ENCODE measurements at regions not wholly inside any gene's neighbourhood (a gene's known extent, or its start where the extent isn't known, plus 50 kb on each side); places are given as distances from the start of the nearest gene placed in this dataset.
A peak's percentile ranks its signal among the peaks of the same experiment; 100 is the strongest.
"Not testable (repeated sequence)": the region's sequence is repeated elsewhere in the genome, so short reads cannot be mapped to it uniquely, and the experiment has no call there.

GRCh38 chr9:104374711-104375110 lies 129.4 kb upstream of the OR13F1 start:
- H3K27me3 ChIP-seq (replicated peaks; ENCODE audit: insufficient read depth), result no peaks in the 10 kb centered on the region
- no peak overlapping the region for H3K27ac ChIP-seq
- in situ Hi-C loops (cut with MboI), result no loop called here
- no peaks in the 10 kb centered on the region for H3K4me1 ChIP-seq (ENCODE audit: insufficient read depth)
- H4K20me1 ChIP-seq (ENCODE audit: insufficient read depth), result no peaks in the 10 kb centered on the region
- no peaks in the 10 kb centered on the region for H3K9me2 ChIP-seq (ENCODE audit: insufficient read depth)
- no peak overlapping the region for H3K4me2 ChIP-seq (ENCODE audit: unreplicated experiment)
- 16 to 19% methylated on average over 3 of the region's 3 CpGs for whole genome bisulfite sequencing, 2 experiments (ENCODE audit: low coverage in 1 of 2, low lambda C conversion rate in 2 of 2, missing lambda C conversion rate in 2 of 2)
- DNase-seq, result no peak
- H3K79me2 ChIP-seq (ENCODE audit: insufficient read depth), result no peaks in the 10 kb centered on the region
- no peaks in the 10 kb centered on the region for H3F3A ChIP-seq (ENCODE audit: insufficient read depth)
- TF ChIP-seq EZH2 (IDR thresholded peaks at IDR 0.05; ENCODE audit: insufficient read depth, poor library complexity, severe bottlenecking) (no peak), EZH2phosphoT487 (IDR thresholded peaks at IDR 0.05; ENCODE audit: insufficient read depth, low read depth) (no peak)
- H2AFZ ChIP-seq, result no peak overlapping the region
- no peak overlapping the region for H3K9ac ChIP-seq
- H3K36me3 ChIP-seq (ENCODE audit: low read depth), result no peaks in the 10 kb centered on the region
- no peak overlapping the region for H3K4me3 ChIP-seq
- no peaks in the 10 kb centered on the region for H3K9me3 ChIP-seq (ENCODE audit: low read depth)

GRCh38 chr9:104386013-104386412 lies 118.0 kb upstream of the OR13F1 start:
- H3K27me3 ChIP-seq (replicated peaks; ENCODE audit: insufficient read depth), result no peaks in the 10 kb centered on the region
- no peak overlapping the region for H3K4me3 ChIP-seq
- H2AFZ ChIP-seq, result no peak overlapping the region
- H3K27ac ChIP-seq, result no peak overlapping the region
- in situ Hi-C loops (cut with MboI), result no loop called here
- H3K9me3 ChIP-seq (ENCODE audit: low read depth), result no peaks in the 10 kb centered on the region
- no peak overlapping the region for H3K9ac ChIP-seq
- no peak for DNase-seq
- no peak for TF ChIP-seq EZH2phosphoT487 (IDR thresholded peaks at IDR 0.05; ENCODE audit: insufficient read depth, low read depth)
- no peak for TF ChIP-seq EZH2 (IDR thresholded peaks at IDR 0.05; ENCODE audit: insufficient read depth, poor library complexity, severe bottlenecking)
- no peaks in the 10 kb centered on the region for H3K36me3 ChIP-seq (ENCODE audit: low read depth)
- H4K20me1 ChIP-seq (ENCODE audit: insufficient read depth), result no peaks in the 10 kb centered on the region
- H3K4me1 ChIP-seq (ENCODE audit: insufficient read depth), result no peaks in the 10 kb centered on the region
- no peak overlapping the region for H3K4me2 ChIP-seq (ENCODE audit: unreplicated experiment)
- WGBS, 2 experiments (ENCODE audit: low coverage in 1 of 2, low lambda C conversion rate in 2 of 2, missing lambda C conversion rate in 2 of 2), result 6 to 20% methylated on average over 2 of the region's 2 CpGs
- no peaks in the 10 kb centered on the region for H3K79me2 ChIP-seq (ENCODE audit: insufficient read depth)
- no peaks in the 10 kb centered on the region for H3F3A ChIP-seq (ENCODE audit: insufficient read depth)
- H3K9me2 ChIP-seq (ENCODE audit: insufficient read depth), result no peaks in the 10 kb centered on the region

DNA sequence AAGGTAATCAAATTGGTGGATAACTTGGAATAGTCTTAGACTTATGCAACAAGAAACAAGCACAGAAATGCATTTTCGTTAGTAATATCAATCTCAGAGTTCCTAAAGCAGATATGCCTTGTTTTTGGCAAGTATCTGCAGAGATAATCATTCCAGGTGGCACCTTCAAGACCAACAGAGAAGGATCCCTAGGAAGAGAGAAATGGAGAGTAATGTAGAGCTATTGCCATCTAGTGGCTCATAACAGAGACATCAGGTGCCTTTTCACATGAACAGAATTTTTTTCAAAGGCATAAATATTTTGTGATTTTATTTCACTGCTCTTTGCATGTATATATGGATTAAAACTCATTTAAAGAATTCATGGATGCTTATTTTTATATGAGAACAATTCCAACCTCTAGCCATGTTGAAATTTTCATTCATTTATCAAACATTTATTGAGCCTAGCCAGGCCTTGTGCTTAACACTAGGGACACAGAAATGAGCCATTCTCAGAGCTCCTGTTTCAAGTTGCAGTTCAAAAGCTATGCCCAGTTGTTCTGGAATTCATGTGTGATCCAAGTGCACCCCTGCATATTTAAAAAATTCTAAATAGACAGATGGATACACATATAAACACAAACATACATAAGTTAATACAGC lies 117.5 kb upstream of the OR13F1 start:
- TF ChIP-seq EZH2 (IDR thresholded peaks at IDR 0.05; ENCODE audit: insufficient read depth, poor library complexity, severe bottlenecking), result no peak
- no peak for TF ChIP-seq EZH2phosphoT487 (IDR thresholded peaks at IDR 0.05; ENCODE audit: insufficient read depth, low read depth)
- Histone ChIP-seq H3K79me2 (ENCODE audit: insufficient read depth) (no peaks in the 10 kb centered on the region), H3K36me3 (ENCODE audit: low read depth) (no peaks in the 10 kb centered on the region), H3K4me1 (ENCODE audit: insufficient read depth) (no peaks in the 10 kb centered on the region), H3K4me2 (ENCODE audit: unreplicated experiment) (no peak overlapping the region), H4K20me1 (ENCODE audit: insufficient read depth) (no peaks in the 10 kb centered on the region), H3K4me3 (no peak overlapping the region), H3K9me2 (ENCODE audit: insufficient read depth) (no peaks in the 10 kb centered on the region), H3F3A (ENCODE audit: insufficient read depth) (no peaks in the 10 kb centered on the region), H3K9me3 (ENCODE audit: low read depth) (no peaks in the 10 kb centered on the region), H3K27ac (no peak overlapping the region), H3K27me3 (replicated peaks; ENCODE audit: insufficient read depth) (no peaks in the 10 kb centered on the region), H3K9ac (no peak overlapping the region), H2AFZ (no peak overlapping the region)
- WGBS, 2 experiments (ENCODE audit: low coverage in 1 of 2, low lambda C conversion rate in 2 of 2, missing lambda C conversion rate in 2 of 2), result 0% methylated on average over 1 of the region's 1 CpG
- in situ Hi-C loops (cut with MboI), result no loop called here
- peak; percentile 65 for DNase-seq

GRCh38 chr9:104388071-104388470 lies 116.0 kb upstream of the OR13F1 start:
- H3K4me2 ChIP-seq (ENCODE audit: unreplicated experiment), result no peak overlapping the region
- H3K9ac ChIP-seq, result no peak overlapping the region
- H3K27ac ChIP-seq, result no peak overlapping the region
- WGBS, 2 experiments (ENCODE audit: low coverage in 1 of 2, low lambda C conversion rate in 2 of 2, missing lambda C conversion rate in 2 of 2), result 57 to 77% methylated on average over 3 of the region's 3 CpGs
- no peaks in the 10 kb centered on the region for H3K9me3 ChIP-seq (ENCODE audit: low read depth)
- no peaks in the 10 kb centered on the region for H4K20me1 ChIP-seq (ENCODE audit: insufficient read depth)
- no peaks in the 10 kb centered on the region for H3K36me3 ChIP-seq (ENCODE audit: low read depth)
- no peaks in the 10 kb centered on the region for H3K79me2 ChIP-seq (ENCODE audit: insufficient read depth)
- H3K4me1 ChIP-seq (ENCODE audit: insufficient read depth), result no peaks in the 10 kb centered on the region
- H3F3A ChIP-seq (ENCODE audit: insufficient read depth), result no peaks in the 10 kb centered on the region
- no peak overlapping the region for H3K4me3 ChIP-seq
- in situ Hi-C loops (cut with MboI), result no loop called here
- H3K9me2 ChIP-seq (ENCODE audit: insufficient read depth), result no peaks in the 10 kb centered on the region
- H2AFZ ChIP-seq, result no peak overlapping the region
- H3K27me3 ChIP-seq (replicated peaks; ENCODE audit: insufficient read depth), result no peaks in the 10 kb centered on the region
- no peak for TF ChIP-seq EZH2 (IDR thresholded peaks at IDR 0.05; ENCODE audit: insufficient read depth, poor library complexity, severe bottlenecking)
- no peak for TF ChIP-seq EZH2phosphoT487 (IDR thresholded peaks at IDR 0.05; ENCODE audit: insufficient read depth, low read depth)
- DNase-seq, result no peak

DNA sequence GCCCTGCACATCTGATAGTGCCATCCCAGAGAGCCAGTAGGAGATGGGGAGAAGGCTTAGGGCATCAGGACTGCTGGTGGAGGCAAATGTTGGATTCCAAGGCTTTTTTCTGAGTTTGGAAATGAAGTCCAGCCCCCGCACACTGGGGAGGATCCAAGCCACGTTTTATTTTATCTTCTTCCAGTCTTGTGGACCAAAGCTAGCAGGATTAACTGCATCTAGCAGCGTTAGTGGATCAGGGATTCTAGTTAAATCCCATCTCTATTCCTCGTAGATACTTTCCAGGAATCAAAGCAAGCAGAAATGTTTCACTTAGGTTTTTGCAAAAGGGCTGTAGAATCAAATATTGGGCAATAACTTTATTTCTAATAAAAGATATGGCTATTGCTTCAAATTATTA lies 114.7 kb upstream of the OR13F1 start:
- no peak overlapping the region for H3K27ac ChIP-seq
- H3K4me3 ChIP-seq, result no peak overlapping the region
- H3K36me3 ChIP-seq (ENCODE audit: low read depth), result no peaks in the 10 kb centered on the region
- H3K9ac ChIP-seq, result no peak overlapping the region
- DNase-seq, result no peak
- no peaks in the 10 kb centered on the region for H3K9me3 ChIP-seq (ENCODE audit: low read depth)
- no peaks in the 10 kb centered on the region for H3K9me2 ChIP-seq (ENCODE audit: insufficient read depth)
- TF ChIP-seq EZH2 (IDR thresholded peaks at IDR 0.05; ENCODE audit: insufficient read depth, poor library complexity, severe bottlenecking) (no peak), EZH2phosphoT487 (IDR thresholded peaks at IDR 0.05; ENCODE audit: insufficient read depth, low read depth) (no peak)
- WGBS, 2 experiments (ENCODE audit: low coverage in 1 of 2, low lambda C conversion rate in 2 of 2, missing lambda C conversion rate in 2 of 2), result 23 to 31% methylated on average over 4 of the region's 4 CpGs
- H3K79me2 ChIP-seq (ENCODE audit: insufficient read depth), result no peaks in the 10 kb centered on the region
- in situ Hi-C loops (cut with MboI), result no loop called here
- H3K4me1 ChIP-seq (ENCODE audit: insufficient read depth), result no peaks in the 10 kb centered on the region
- H3K4me2 ChIP-seq (ENCODE audit: unreplicated experiment), result no peak overlapping the region
- H4K20me1 ChIP-seq (ENCODE audit: insufficient read depth), result no peaks in the 10 kb centered on the region
- no peaks in the 10 kb centered on the region for H3F3A ChIP-seq (ENCODE audit: insufficient read depth)
- no peak overlapping the region for H2AFZ ChIP-seq
- H3K27me3 ChIP-seq (replicated peaks; ENCODE audit: insufficient read depth), result no peaks in the 10 kb centered on the region

DNA sequence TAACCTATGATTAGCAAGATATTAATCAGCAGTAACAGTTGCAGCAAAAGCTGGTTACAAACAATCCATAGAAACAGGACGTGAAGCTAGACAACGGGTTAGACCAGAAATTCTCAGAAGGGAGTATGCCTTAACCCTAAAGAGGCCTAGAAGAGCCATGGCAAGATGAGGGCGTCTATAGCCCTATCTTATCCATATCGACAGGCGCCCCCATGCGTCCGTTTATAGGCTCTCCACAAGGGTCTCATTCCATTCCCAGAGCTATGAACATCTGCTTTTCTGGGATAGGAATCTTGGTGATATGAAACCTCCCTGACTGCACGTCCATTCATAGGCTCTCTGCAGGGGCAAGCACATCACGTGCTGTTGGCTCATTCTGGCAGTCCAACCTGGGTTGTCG lies 109.2 kb upstream of the OR13F1 start:
- H3K4me2 ChIP-seq (ENCODE audit: unreplicated experiment); H3K9me2 ChIP-seq (ENCODE audit: insufficient read depth); H3F3A ChIP-seq (ENCODE audit: insufficient read depth); H3K4me1 ChIP-seq (ENCODE audit: insufficient read depth); H3K9me3 ChIP-seq (ENCODE audit: low read depth); H3K79me2 ChIP-seq (ENCODE audit: insufficient read depth); H4K20me1 ChIP-seq (ENCODE audit: insufficient read depth); in situ Hi-C loops (cut with MboI); H3K27ac ChIP-seq; H3K27me3 ChIP-seq (replicated peaks; ENCODE audit: insufficient read depth); H2AFZ ChIP-seq; H3K9ac ChIP-seq; H3K4me3 ChIP-seq; H3K36me3 ChIP-seq (ENCODE audit: low read depth): not testable (repeated sequence)
- WGBS, 2 experiments (ENCODE audit: low coverage in 1 of 2, low lambda C conversion rate in 2 of 2, missing lambda C conversion rate in 2 of 2), result 35 to 42% methylated on average over 10 of the region's 10 CpGs
- peak; percentile 2 for DNase-seq
